ENCODE measurements at regions not wholly inside any gene's neighbourhood (a gene's known extent, or its start where the extent isn't known, plus 50 kb on each side); places are given as distances from the start of the nearest gene placed in this dataset.

- H3K9ac ChIP-seq (ENCODE audit: insufficient read depth in 1 of 2, low read length in 2 of 2): no peak overlapping the region
- no peak overlapping the region for H3K27ac ChIP-seq (ENCODE audit: low read depth in 1 of 2, low read length in 1 of 2)
- no peaks in the 10 kb centered on the region for H3K4me1 ChIP-seq (ENCODE audit: control insufficient read depth in 5 of 5, insufficient read depth in 5 of 5, low read length in 5 of 5)
- no peaks in the 10 kb centered on the region for H3K36me3 ChIP-seq (ENCODE audit: control insufficient read depth in 4 of 4, insufficient read depth in 4 of 4, low read length in 4 of 4)
- H3K9me3 ChIP-seq (ENCODE audit: control insufficient read depth in 4 of 4, insufficient read depth in 3 of 4, low read length in 3 of 4): peaks cover 0 to 13% (median 5%) of the 10 kb centered on the region in 4 donors
- DNase-seq (no peak), ATAC-seq (ENCODE audit: insufficient read depth, low FRiP score) (no peak)
- TF ChIP-seq, protein P1, sequence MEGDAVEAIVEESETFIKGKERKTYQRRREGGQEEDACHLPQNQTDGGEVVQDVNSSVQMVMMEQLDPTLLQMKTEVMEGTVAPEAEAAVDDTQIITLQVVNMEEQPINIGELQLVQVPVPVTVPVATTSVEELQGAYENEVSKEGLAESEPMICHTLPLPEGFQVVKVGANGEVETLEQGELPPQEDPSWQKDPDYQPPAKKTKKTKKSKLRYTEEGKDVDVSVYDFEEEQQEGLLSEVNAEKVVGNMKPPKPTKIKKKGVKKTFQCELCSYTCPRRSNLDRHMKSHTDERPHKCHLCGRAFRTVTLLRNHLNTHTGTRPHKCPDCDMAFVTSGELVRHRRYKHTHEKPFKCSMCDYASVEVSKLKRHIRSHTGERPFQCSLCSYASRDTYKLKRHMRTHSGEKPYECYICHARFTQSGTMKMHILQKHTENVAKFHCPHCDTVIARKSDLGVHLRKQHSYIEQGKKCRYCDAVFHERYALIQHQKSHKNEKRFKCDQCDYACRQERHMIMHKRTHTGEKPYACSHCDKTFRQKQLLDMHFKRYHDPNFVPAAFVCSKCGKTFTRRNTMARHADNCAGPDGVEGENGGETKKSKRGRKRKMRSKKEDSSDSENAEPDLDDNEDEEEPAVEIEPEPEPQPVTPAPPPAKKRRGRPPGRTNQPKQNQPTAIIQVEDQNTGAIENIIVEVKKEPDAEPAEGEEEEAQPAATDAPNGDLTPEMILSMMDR (IDR thresholded peaks at IDR 0.05; ENCODE audit: control extremely low read depth, extremely low read depth): no peak
- 90 to 94% methylated on average over 4 of the region's 4 CpGs for WGBS, 2 donors
- no peaks in the 10 kb centered on the region for H3K27me3 ChIP-seq (ENCODE audit: control insufficient read depth in 3 of 3, insufficient read depth in 3 of 3, low read length in 2 of 3)
- no peak overlapping the region for H3K4me3 ChIP-seq
Measured at GRCh38 chr20:22088882-22089281, 383.4 kb downstream of the PAX1 start.

DNA sequence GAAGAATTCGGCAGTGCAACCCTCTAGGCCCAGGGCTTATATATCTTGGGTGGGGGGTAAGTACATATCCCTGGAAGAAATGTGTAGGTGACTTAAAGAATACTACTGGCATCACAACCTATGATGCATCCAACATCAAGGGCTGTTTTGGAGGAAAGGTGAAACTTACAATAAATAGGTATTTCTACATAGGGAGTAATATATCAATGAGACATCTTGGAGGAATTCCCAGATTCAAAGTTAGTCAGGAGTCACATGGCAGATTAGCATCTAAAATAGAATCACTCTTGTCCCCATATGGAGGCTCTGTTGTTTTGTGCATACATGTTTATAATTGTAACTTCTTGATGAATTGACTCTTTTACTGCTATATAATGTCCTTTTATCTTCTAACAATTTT, 375.5 kb downstream of the PAX1 start:
- H3K4me1 ChIP-seq (ENCODE audit: control insufficient read depth in 5 of 5, insufficient read depth in 5 of 5, low read length in 5 of 5): no peaks in the 10 kb centered on the region

GRCh38 chr20:22074635-22075034, 369.2 kb downstream of the PAX1 start:
- no peak overlapping the region for H3K9ac ChIP-seq (ENCODE audit: insufficient read depth in 1 of 2, low read length in 2 of 2)
- 79 to 81% methylated on average over 1 of the region's 1 CpG for WGBS, 2 donors
- H3K4me3 ChIP-seq: no peak overlapping the region

More for the DNA sequence above, 375.5 kb downstream of the PAX1 start:
- Histone ChIP-seq H3K9ac (ENCODE audit: insufficient read depth in 1 of 2, low read length in 2 of 2) (no peak overlapping the region), H3K36me3 (ENCODE audit: control insufficient read depth in 4 of 4, insufficient read depth in 4 of 4, low read length in 4 of 4) (no peaks in the 10 kb centered on the region), H3K27ac (ENCODE audit: low read depth in 1 of 2, low read length in 1 of 2) (no peak overlapping the region), H3K4me3 (no peak overlapping the region), H3K27me3 (ENCODE audit: control insufficient read depth in 3 of 3, insufficient read depth in 3 of 3, low read length in 2 of 3) (no peaks in the 10 kb centered on the region), H3K9me3 (ENCODE audit: control insufficient read depth in 4 of 4, insufficient read depth in 3 of 4, low read length in 3 of 4) (no peaks in the 10 kb centered on the region)
- TF ChIP-seq, protein P1 (IDR thresholded peaks at IDR 0.05; ENCODE audit: control extremely low read depth, extremely low read depth): no peak
- DNase-seq (no peak), ATAC-seq (ENCODE audit: insufficient read depth, low FRiP score) (no peak)
- WGBS, 2 donors: 0 to 53% methylated on average over 1 of the region's 1 CpG

DNA sequence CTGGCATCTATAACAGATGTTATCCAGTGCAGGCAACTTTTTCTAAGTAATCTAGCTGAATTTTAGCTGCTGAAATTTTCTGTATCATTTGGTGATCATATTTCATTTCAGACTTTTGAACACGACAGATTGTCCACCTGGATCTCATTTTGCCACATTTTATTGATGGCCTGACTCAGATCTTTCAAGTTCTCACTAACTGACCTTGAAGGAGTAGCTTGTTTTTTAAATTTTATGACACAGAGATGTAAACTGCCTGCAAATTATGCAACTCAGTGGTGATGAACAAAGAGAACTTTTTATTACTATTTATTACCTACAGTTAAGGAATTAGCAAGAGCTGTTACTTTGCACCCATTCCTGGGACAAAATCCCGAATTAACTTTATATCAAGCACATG, 366.4 kb downstream of the PAX1 start:
- WGBS, 2 donors: 72 to 82% methylated on average over 2 of the region's 2 CpGs
- DNase-seq (no peak), ATAC-seq (ENCODE audit: insufficient read depth, low FRiP score) (no peak)
- H3K27me3 ChIP-seq (ENCODE audit: control insufficient read depth in 3 of 3, insufficient read depth in 3 of 3, low read length in 2 of 3): no peaks in the 10 kb centered on the region
- no peaks in the 10 kb centered on the region for H3K36me3 ChIP-seq (ENCODE audit: control insufficient read depth in 4 of 4, insufficient read depth in 4 of 4, low read length in 4 of 4)
- H3K4me3 ChIP-seq: no peak overlapping the region
- H3K9me3 ChIP-seq (ENCODE audit: control insufficient read depth in 4 of 4, insufficient read depth in 3 of 4, low read length in 3 of 4): no peaks in the 10 kb centered on the region
- H3K27ac ChIP-seq (ENCODE audit: low read depth in 1 of 2, low read length in 1 of 2): no peak overlapping the region
- no peaks in the 10 kb centered on the region for H3K4me1 ChIP-seq (ENCODE audit: control insufficient read depth in 5 of 5, insufficient read depth in 5 of 5, low read length in 5 of 5)
- TF ChIP-seq, protein P1 (IDR thresholded peaks at IDR 0.05; ENCODE audit: control extremely low read depth, extremely low read depth): no peak
- H3K9ac ChIP-seq (ENCODE audit: insufficient read depth in 1 of 2, low read length in 2 of 2): no peak overlapping the region

More at GRCh38 chr20:22074635-22075034, 369.2 kb downstream of the PAX1 start:
- H3K9me3 ChIP-seq (ENCODE audit: control insufficient read depth in 4 of 4, insufficient read depth in 3 of 4, low read length in 3 of 4): no peaks in the 10 kb centered on the region
- TF ChIP-seq, protein P1 (IDR thresholded peaks at IDR 0.05; ENCODE audit: control extremely low read depth, extremely low read depth): no peak
- DNase-seq (no peak), ATAC-seq (ENCODE audit: insufficient read depth, low FRiP score) (no peak)
- H3K36me3 ChIP-seq (ENCODE audit: control insufficient read depth in 4 of 4, insufficient read depth in 4 of 4, low read length in 4 of 4): no peaks in the 10 kb centered on the region
- H3K27me3 ChIP-seq (ENCODE audit: control insufficient read depth in 3 of 3, insufficient read depth in 3 of 3, low read length in 2 of 3): no peaks in the 10 kb centered on the region
- no peak overlapping the region for H3K27ac ChIP-seq (ENCODE audit: low read depth in 1 of 2, low read length in 1 of 2)
- H3K4me1 ChIP-seq (ENCODE audit: control insufficient read depth in 5 of 5, insufficient read depth in 5 of 5, low read length in 5 of 5): no peaks in the 10 kb centered on the region
